Astrocyte (in vitro differentiated cells and primary cell): ENCODE measurements at regions not wholly inside any gene's neighbourhood (a gene's known extent, or its start where the extent isn't known, plus 50 kb on each side); places are given as distances from the start of the nearest gene placed in this dataset.

Experiments used
- EZH2 ChIP-seq: IDR thresholded peaks from 2 replicates; pipeline ENCODE4 v1.6.1; 2012; ENCODE audit warnings: mild to moderate bottlenecking, low read length, inconsistent platforms; ENCODE audit not compliant: insufficient read depth
- TF ChIP-seq, protein P1 (sequence below): IDR thresholded peaks from 2 replicates; pipeline ENCODE4 v1.5.1; 2011; ENCODE audit warnings: low read depth, mild to moderate bottlenecking, inconsistent platforms, low read length, moderate library complexity; ENCODE audit not compliant: insufficient read depth

- TF ChIP-seq, protein P1, sequence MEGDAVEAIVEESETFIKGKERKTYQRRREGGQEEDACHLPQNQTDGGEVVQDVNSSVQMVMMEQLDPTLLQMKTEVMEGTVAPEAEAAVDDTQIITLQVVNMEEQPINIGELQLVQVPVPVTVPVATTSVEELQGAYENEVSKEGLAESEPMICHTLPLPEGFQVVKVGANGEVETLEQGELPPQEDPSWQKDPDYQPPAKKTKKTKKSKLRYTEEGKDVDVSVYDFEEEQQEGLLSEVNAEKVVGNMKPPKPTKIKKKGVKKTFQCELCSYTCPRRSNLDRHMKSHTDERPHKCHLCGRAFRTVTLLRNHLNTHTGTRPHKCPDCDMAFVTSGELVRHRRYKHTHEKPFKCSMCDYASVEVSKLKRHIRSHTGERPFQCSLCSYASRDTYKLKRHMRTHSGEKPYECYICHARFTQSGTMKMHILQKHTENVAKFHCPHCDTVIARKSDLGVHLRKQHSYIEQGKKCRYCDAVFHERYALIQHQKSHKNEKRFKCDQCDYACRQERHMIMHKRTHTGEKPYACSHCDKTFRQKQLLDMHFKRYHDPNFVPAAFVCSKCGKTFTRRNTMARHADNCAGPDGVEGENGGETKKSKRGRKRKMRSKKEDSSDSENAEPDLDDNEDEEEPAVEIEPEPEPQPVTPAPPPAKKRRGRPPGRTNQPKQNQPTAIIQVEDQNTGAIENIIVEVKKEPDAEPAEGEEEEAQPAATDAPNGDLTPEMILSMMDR: no peak
- TF ChIP-seq EZH2: no peak
Measured at GRCh38 chr2:4192119-4192518, 488.7 kb downstream of the DCDC2C start.
